ENCODE measurements at regions not wholly inside any gene's neighbourhood (a gene's known extent, or its start where the extent isn't known, plus 50 kb on each side); places are given as distances from the start of the nearest gene placed in this dataset.

GRCh38 chr6:17210683-17211082, 70.5 kb upstream of the RBM24 start:
- H4K8ac ChIP-seq (ENCODE audit: low read depth in 2 of 2, low read length in 2 of 2), result no peak overlapping the region
- H4K20me1 ChIP-seq (ENCODE audit: insufficient read depth, low read length), result no peaks in the 10 kb centered on the region
- no TSS peak for BruUV-seq (replicated peaks)
- peaks cover 4% of the 10 kb centered on the region; the same call in 1 of the 2 replicates for H3K4me1 ChIP-seq (ENCODE audit: control insufficient read depth, insufficient read depth, low read length)
- in situ Hi-C loops (cut with MboI; ENCODE audit: low sequenced_read_pairs), result no loop called here
- H3K18ac ChIP-seq (ENCODE audit: low read depth, low read length), result no peak overlapping the region
- no peak for TF ChIP-seq NFE2L2 (IDR thresholded peaks at IDR 0.05; ENCODE audit: low read depth, low read length)
- no peak for TF ChIP-seq RCOR1 (IDR thresholded peaks at IDR 0.05; ENCODE audit: insufficient replicate concordance, low read length)
- no peak for TF ChIP-seq CHD1 (IDR thresholded peaks at IDR 0.05; ENCODE audit: low read depth, low read length)
- no peak for TF ChIP-seq USF2 (IDR thresholded peaks at IDR 0.05; ENCODE audit: low read depth, low read length)
- no peak for TF ChIP-seq RAD21 (IDR thresholded peaks at IDR 0.05; ENCODE audit: low read length)
- TF ChIP-seq RFX5 (IDR thresholded peaks at IDR 0.05; ENCODE audit: low read depth, low read length), result no peak
- TF ChIP-seq, protein P1, sequence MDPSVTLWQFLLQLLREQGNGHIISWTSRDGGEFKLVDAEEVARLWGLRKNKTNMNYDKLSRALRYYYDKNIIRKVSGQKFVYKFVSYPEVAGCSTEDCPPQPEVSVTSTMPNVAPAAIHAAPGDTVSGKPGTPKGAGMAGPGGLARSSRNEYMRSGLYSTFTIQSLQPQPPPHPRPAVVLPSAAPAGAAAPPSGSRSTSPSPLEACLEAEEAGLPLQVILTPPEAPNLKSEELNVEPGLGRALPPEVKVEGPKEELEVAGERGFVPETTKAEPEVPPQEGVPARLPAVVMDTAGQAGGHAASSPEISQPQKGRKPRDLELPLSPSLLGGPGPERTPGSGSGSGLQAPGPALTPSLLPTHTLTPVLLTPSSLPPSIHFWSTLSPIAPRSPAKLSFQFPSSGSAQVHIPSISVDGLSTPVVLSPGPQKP (IDR thresholded peaks at IDR 0.05; ENCODE audit: borderline replicate concordance, low read depth, low read length), result no peak
- TF ChIP-seq MAZ (IDR thresholded peaks at IDR 0.05; ENCODE audit: borderline replicate concordance, low read depth, low read length), result no peak
- CTCF ChIA-PET, result interaction anchor here (0.5 kb wide), 1 partner anchor 795 kb away, joined by 4 read pairs; no protein-coding TSS in a partner anchor
- no peak overlapping the region for H2BK15ac ChIP-seq (ENCODE audit: low read depth, low read length)
- H3K27ac ChIP-seq (ENCODE audit: insufficient read depth, low read length), result no peak overlapping the region
- no peak overlapping the region for H3K14ac ChIP-seq (replicated peaks; ENCODE audit: low read depth, low read length)
- H2BK20ac ChIP-seq (ENCODE audit: low read depth, low read length), result no peak overlapping the region
- H3K4ac ChIP-seq (ENCODE audit: low read depth, low read length), result no peak overlapping the region
- H3K9me1 ChIP-seq (ENCODE audit: insufficient read depth, low read length), result no peaks in the 10 kb centered on the region
- H3K27me3 ChIP-seq (ENCODE audit: control insufficient read depth, insufficient read depth, low read length), result no peaks in the 10 kb centered on the region
- DNase-seq, result no peak
- H3K56ac ChIP-seq (ENCODE audit: extremely low read depth, insufficient read depth, low read length), result no peak overlapping the region
- no peak overlapping the region for H3K4me2 ChIP-seq (ENCODE audit: low read depth, low read length)
- no peak overlapping the region for H2AFZ ChIP-seq (replicated peaks; ENCODE audit: low read length, poor library complexity)
- no peak for ATAC-seq (ENCODE audit: low read depth)
- dilution Hi-C loops (cut with HindIII; ENCODE audit: low sequenced_read_pairs, unreplicated experiment), result no loop called here
- H4K91ac ChIP-seq (ENCODE audit: insufficient read depth, low read depth, low read length), result no peak overlapping the region
- H3K9ac ChIP-seq (ENCODE audit: low read depth, low read length), result no peak overlapping the region
- H2BK120ac ChIP-seq (ENCODE audit: low read depth, low read length), result no peak overlapping the region
- WGBS, 2 experiments (ENCODE audit: extremely low coverage in 2 of 2, insufficient read length in 1 of 2), result no CpG with 5 or more reads among the region's 3 CpGs
- intact Hi-C loops (cut with micrococcal nuclease), result no loop called here
- H3K79me1 ChIP-seq (ENCODE audit: low read depth in 1 of 2, low read length in 2 of 2), result no peaks in the 10 kb centered on the region
- POLR2A ChIA-PET (ENCODE audit: unreplicated experiment), result no interaction called here
- peaks cover 2% of the 10 kb centered on the region; the same call in 1 of the 2 replicates for H3K9me3 ChIP-seq (ENCODE audit: control insufficient read depth, insufficient read depth, low read length)
- no peak overlapping the region for H4K5ac ChIP-seq (ENCODE audit: low read depth, low read length)
- no peak overlapping the region for H2AK5ac ChIP-seq (ENCODE audit: low read depth, low read length)
- H2AK9ac ChIP-seq (replicated peaks; ENCODE audit: low read depth, low read length, poor library complexity), result no peak overlapping the region
- H2BK5ac ChIP-seq (ENCODE audit: low read depth, low read length, poor library complexity, severe bottlenecking), result no peak overlapping the region
- H3K36me3 ChIP-seq (ENCODE audit: control insufficient read depth, insufficient read depth, low read length), result no peaks in the 10 kb centered on the region
- H3K23ac ChIP-seq (ENCODE audit: low read depth, low read length), result no peak overlapping the region
- H3K4me3 ChIP-seq (ENCODE audit: insufficient read depth, low read depth, low read length), result no peak overlapping the region
